ENCODE measurements at regions not wholly inside any gene's neighbourhood (a gene's known extent, or its start where the extent isn't known, plus 50 kb on each side); places are given as distances from the start of the nearest gene placed in this dataset.

DNA sequence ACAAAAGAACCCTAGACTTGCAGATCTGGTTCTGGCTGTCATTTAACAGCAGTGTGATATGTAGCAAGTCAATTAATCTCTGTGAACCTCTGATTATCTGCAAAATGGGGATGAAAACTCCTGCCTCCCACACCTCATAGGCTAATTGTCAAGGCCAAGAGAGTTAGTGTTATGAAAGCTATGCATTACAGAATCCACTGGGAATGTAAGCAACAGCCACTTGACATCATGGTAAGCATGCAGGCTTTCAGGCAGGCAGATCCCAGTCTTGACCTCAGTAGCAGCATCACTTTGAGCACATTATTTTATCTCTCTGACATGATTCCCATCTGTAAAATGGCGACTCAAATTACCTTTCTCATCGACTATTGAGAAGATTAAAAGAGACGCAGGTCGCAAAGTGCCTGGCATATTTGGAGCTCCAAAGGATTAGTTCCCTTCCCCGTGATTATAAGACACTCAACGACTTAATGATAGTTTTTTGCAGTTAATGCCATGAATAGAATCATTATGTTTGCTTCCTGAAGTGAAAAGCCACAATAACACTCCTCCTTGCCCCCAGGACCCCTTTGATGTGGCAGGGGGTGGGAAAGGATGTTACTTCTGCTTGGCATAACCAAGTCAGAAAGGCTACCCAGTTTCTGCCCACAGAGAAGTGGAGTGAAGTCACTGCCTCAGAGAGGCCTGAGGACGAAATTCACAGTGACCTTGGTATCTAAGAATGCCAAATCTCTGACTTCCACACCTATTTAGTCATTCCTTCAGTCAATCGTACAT, 273.0 kb upstream of the NFIA start:
- H3K27ac ChIP-seq (replicated peaks), result no peak overlapping the region
- H3K27me3 ChIP-seq (ENCODE audit: insufficient read depth, poor library complexity, severe bottlenecking), result no peaks in the 10 kb centered on the region
- TF ChIP-seq GABPA (IDR thresholded peaks at IDR 0.05; ENCODE audit: low read depth) (no peak), POLR2AphosphoS5 (IDR thresholded peaks at IDR 0.05; ENCODE audit: low read depth) (no peak), CTCF (IDR thresholded peaks at IDR 0.05; ENCODE audit: insufficient read depth, low read length) (no peak), SPI1 (IDR thresholded peaks at IDR 0.05; ENCODE audit: borderline replicate concordance, low read depth) (no peak)
- TF ChIP-seq, protein P1, sequence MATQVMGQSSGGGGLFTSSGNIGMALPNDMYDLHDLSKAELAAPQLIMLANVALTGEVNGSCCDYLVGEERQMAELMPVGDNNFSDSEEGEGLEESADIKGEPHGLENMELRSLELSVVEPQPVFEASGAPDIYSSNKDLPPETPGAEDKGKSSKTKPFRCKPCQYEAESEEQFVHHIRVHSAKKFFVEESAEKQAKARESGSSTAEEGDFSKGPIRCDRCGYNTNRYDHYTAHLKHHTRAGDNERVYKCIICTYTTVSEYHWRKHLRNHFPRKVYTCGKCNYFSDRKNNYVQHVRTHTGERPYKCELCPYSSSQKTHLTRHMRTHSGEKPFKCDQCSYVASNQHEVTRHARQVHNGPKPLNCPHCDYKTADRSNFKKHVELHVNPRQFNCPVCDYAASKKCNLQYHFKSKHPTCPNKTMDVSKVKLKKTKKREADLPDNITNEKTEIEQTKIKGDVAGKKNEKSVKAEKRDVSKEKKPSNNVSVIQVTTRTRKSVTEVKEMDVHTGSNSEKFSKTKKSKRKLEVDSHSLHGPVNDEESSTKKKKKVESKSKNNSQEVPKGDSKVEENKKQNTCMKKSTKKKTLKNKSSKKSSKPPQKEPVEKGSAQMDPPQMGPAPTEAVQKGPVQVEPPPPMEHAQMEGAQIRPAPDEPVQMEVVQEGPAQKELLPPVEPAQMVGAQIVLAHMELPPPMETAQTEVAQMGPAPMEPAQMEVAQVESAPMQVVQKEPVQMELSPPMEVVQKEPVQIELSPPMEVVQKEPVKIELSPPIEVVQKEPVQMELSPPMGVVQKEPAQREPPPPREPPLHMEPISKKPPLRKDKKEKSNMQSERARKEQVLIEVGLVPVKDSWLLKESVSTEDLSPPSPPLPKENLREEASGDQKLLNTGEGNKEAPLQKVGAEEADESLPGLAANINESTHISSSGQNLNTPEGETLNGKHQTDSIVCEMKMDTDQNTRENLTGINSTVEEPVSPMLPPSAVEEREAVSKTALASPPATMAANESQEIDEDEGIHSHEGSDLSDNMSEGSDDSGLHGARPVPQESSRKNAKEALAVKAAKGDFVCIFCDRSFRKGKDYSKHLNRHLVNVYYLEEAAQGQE (IDR thresholded peaks at IDR 0.05; ENCODE audit: insufficient replicate concordance, low read depth), result no peak
- no peak overlapping the region for H3K4me3 ChIP-seq (replicated peaks; ENCODE audit: insufficient read depth, low read length)
- DNase-seq (ENCODE audit: low read depth in 1 of 2, low spot score in 1 of 2), result no peak

DNA sequence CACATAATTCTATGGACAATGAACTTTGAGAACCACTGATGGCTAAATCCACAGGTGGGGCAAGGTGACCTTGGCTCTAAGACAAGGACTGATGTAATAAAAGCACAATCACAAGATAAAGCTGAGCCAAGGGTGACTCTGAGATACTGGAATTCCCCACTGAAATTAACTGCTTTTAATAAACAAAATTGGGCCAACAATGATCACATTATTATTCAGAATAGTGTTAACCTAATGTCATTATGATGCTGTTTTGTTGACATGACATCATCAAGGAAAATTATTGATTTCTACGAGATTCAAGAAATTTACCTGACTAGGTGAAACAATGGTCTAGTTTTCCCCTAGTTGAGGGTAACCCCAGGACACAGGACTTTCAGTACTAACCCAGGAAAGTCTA, 273.7 kb upstream of the NFIA start:
- no peak overlapping the region for H3K4me3 ChIP-seq (replicated peaks; ENCODE audit: insufficient read depth, low read length)
- TF ChIP-seq POLR2AphosphoS5 (IDR thresholded peaks at IDR 0.05; ENCODE audit: low read depth), result no peak
- TF ChIP-seq CTCF (IDR thresholded peaks at IDR 0.05; ENCODE audit: insufficient read depth, low read length), result no peak
- TF ChIP-seq, protein P1 (IDR thresholded peaks at IDR 0.05; ENCODE audit: insufficient replicate concordance, low read depth), result no peak
- no peak for TF ChIP-seq GABPA (IDR thresholded peaks at IDR 0.05; ENCODE audit: low read depth)
- TF ChIP-seq SPI1 (IDR thresholded peaks at IDR 0.05; ENCODE audit: borderline replicate concordance, low read depth), result no peak
- H3K27me3 ChIP-seq (ENCODE audit: insufficient read depth, poor library complexity, severe bottlenecking), result no peaks in the 10 kb centered on the region
- DNase-seq (ENCODE audit: low read depth in 1 of 2, low spot score in 1 of 2), result no peak
- H3K27ac ChIP-seq (replicated peaks), result no peak overlapping the region

DNA sequence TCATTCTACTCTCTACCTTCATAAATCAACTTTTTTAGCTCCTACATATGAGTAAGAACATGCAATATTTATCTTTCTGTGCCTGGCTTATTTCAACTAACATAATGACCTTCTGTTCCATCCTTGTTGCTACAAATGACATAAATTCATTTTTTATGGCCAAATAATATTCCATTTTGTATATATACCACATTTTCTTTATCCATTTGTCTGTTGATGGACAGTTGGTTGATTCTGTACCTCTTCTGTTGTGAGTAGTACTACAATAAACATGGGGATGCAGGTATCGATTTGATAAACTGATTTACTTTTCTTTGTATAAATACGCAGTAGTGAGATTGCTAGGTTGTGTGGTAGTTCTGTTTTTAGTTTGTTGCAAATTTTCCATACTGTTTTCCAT, 279.5 kb upstream of the NFIA start:
- Histone ChIP-seq H3K27ac (replicated peaks) (no peak overlapping the region), H3K4me3 (replicated peaks; ENCODE audit: insufficient read depth, low read length) (no peak overlapping the region), H3K27me3 (ENCODE audit: insufficient read depth, poor library complexity, severe bottlenecking) (no peaks in the 10 kb centered on the region)
- DNase-seq (ENCODE audit: low read depth in 1 of 2, low spot score in 1 of 2), result no peak
- TF ChIP-seq CTCF (IDR thresholded peaks at IDR 0.05; ENCODE audit: insufficient read depth, low read length), result no peak

DNA sequence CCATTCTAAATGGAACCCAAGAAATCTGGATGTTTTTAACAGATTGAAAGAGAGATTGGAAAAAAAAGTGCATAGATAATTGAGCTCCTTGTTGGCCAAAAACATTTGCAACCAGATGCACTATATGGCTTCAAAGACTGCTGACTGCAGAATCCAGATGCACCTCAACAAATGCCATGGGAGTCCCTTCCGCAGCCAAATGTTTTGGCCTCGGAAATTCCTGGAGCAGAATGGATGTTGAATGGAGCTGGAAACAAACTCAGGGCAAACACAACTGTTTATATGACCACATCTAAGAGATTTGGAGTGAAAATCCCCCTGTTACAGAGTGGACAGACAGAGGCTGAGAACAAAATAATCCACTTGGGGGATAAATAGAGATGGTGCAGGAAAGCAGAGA, 285.0 kb upstream of the NFIA start:
- Histone ChIP-seq H3K4me3 (replicated peaks; ENCODE audit: insufficient read depth, low read length) (no peak overlapping the region), H3K27ac (replicated peaks) (no peak overlapping the region), H3K27me3 (ENCODE audit: insufficient read depth, poor library complexity, severe bottlenecking) (no peaks in the 10 kb centered on the region)
- no peak for DNase-seq (ENCODE audit: low read depth in 1 of 2, low spot score in 1 of 2)
- no peak for TF ChIP-seq SPI1 (IDR thresholded peaks at IDR 0.05; ENCODE audit: borderline replicate concordance, low read depth)
- TF ChIP-seq, protein P1 (IDR thresholded peaks at IDR 0.05; ENCODE audit: insufficient replicate concordance, low read depth), result no peak
- TF ChIP-seq POLR2AphosphoS5 (IDR thresholded peaks at IDR 0.05; ENCODE audit: low read depth), result no peak
- TF ChIP-seq CTCF (IDR thresholded peaks at IDR 0.05; ENCODE audit: insufficient read depth, low read length), result no peak
- no peak for TF ChIP-seq GABPA (IDR thresholded peaks at IDR 0.05; ENCODE audit: low read depth)

Data from HL-60 (cell line).